WI38 (cell line): ENCODE measurements at regions not wholly inside any gene's neighbourhood (a gene's known extent, or its start where the extent isn't known, plus 50 kb on each side); places are given as distances from the start of the nearest gene placed in this dataset.

Source experiments
- H3K4me3 ChIP-seq: 2 replicates; pipeline ENCODE4 v1.5.1; 2011; ENCODE audit warnings: low read depth, mild to moderate bottlenecking, control low read depth, low read length
- CTCF ChIP-seq: IDR thresholded peaks from 2 replicates; pipeline ENCODE4 v1.5.1; 2012; ENCODE audit warnings: low read depth, mild to moderate bottlenecking, control low read depth, low read length

GRCh38 chr12:28905220-28905955 is 243.7 kb upstream of the FAR2 start:
- no peak for TF ChIP-seq CTCF
- no peak overlapping the region for H3K4me3 ChIP-seq

GRCh38 chr12:28908646-28909045 is 240.4 kb upstream of the FAR2 start:
- no peak for TF ChIP-seq CTCF
- H3K4me3 ChIP-seq, result no peak overlapping the region

- no peak for TF ChIP-seq CTCF
Observed at GRCh38 chr12:28909291-28909690, 239.8 kb upstream of the FAR2 start.

GRCh38 chr12:28925719-28926376 is 223.2 kb upstream of the FAR2 start:
- no peak overlapping the region for H3K4me3 ChIP-seq
- TF ChIP-seq CTCF, result no peak

More at GRCh38 chr12:28909291-28909690, 239.8 kb upstream of the FAR2 start:
- H3K4me3 ChIP-seq, result no peak overlapping the region

- no peak for TF ChIP-seq CTCF
- H3K4me3 ChIP-seq, result no peak overlapping the region
Observed at GRCh38 chr12:28930704-28931103, 218.4 kb upstream of the FAR2 start.

- TF ChIP-seq CTCF, result no peak
- no peak overlapping the region for H3K4me3 ChIP-seq
Observed at GRCh38 chr12:28933176-28933575, 215.9 kb upstream of the FAR2 start.

GRCh38 chr12:28933864-28934527 is 215.1 kb upstream of the FAR2 start:
- no peak for TF ChIP-seq CTCF
- H3K4me3 ChIP-seq, result no peak overlapping the region
